Erythroblast (primary cell): ENCODE measurements at regions not wholly inside any gene's neighbourhood (a gene's known extent, or its start where the extent isn't known, plus 50 kb on each side); places are given as distances from the start of the nearest gene placed in this dataset.

ENCODE experiments used
- DNase-seq, 2 experiments: peaks; one replicate each; lab custom pipeline; 2025; lab: John Stamatoyannopoulos, UW
- GATA1 ChIP-seq: IDR thresholded peaks from 2 replicates; pipeline ENCODE4 v1.6.1; 2011; ENCODE audit warnings: low read depth, mild to moderate bottlenecking, control low read depth, low read length, moderate library complexity
- POLR2A ChIP-seq: IDR thresholded peaks from 2 replicates; pipeline ENCODE4 v1.6.1; 2011; ENCODE audit warnings: mild to moderate bottlenecking, low read length

GRCh38 chr3:25139267-25139666, 288.8 kb upstream of the RARB start:
- DNase-seq = no peak
- TF ChIP-seq POLR2A = no peak

DNA sequence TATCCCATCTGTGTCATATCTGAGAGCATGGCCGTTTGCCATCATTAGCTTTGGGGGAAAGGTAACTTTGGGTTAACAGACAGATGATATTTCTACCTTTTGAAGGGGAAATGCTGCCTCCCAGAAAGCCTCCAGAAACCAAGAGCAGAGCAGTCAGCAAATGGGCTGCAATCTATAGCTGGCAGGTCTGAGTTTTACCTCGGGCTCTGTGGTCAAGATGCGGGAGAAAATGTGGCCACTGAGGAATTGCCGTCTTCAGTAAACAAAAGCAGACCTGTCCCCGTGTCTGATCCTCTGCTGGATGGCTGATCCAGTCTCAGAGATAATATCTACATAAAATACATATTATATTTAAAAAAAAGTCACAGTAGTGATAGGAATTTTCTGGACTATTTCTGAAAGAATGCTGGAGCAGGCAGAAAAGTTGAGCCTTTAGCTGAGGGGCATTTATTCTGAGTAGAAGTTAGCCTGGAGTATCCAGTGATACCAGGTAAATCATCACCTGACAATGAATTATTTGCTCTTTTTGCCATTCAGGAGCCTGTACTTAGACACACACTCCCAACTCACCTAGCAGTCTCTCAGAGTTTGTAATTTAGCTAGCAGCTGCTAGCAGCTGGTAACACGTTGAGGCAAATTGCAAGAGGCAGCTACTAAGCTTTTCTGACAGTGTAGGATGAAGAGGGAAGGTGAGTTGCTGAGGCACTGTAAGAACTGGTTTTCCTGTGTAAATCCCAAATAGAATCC, 285.3 kb upstream of the RARB start:
- TF ChIP-seq POLR2A (no peak), GATA1 (no peak)
- DNase-seq = no peak

DNA sequence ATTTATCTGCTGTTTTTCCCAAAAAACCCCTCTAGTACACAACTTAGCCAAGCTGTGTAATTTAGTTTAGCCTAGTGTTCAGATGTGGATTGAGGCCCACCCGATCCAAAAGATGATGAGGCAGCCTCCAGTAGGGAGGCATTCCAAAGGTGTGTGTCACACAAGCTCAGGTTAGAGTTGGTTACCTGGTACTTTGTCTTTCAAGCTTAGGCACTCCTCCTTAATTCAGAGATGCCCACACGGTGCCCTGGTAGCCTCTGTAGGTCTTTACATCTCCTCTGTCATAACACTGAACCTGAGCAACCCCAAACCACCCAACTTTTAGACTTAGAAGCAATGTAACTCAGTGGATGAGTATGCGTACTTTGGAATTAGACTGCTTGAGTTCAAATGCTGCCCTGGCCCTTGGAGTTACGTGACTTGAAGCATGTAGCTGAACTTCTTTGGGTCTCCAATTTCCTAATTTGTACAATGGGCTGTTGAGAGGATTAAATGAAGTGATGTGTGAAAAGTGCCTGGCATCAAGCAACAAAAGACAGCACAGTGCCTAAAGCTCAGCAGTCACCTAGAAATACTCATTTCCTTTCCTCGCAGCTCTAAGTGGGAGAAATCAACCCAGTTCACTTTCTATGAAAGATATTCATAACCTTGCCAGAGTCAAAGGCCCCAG, 284.6 kb upstream of the RARB start:
- TF ChIP-seq GATA1 (no peak), POLR2A (no peak)
- no peak for DNase-seq

DNA sequence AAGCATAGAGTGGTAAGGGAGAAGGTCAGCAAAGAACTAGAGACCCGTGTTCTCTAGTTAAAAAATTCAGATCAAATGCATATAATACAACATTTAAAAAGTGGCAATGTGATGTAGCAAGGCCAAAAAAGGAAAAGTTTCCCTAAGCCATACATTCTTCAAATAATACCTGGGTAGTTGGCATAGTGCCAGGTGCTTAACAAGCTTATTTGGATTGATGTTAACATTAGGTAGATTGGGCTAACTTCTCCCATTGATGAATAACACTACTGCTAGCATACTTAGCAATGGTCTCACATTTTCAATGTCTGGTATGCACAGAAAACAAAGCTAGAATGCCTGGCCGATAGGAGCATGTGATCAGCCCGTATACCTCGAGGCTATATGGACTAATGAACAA, 283.6 kb upstream of the RARB start:
- DNase-seq = peak in 1 of 2 experiments; percentile 5
- no peak for TF ChIP-seq POLR2A
- no peak for TF ChIP-seq GATA1

GRCh38 chr3:25145176-25145575, 282.9 kb upstream of the RARB start:
- DNase-seq = no peak
- TF ChIP-seq GATA1 (no peak), POLR2A (no peak)

- no peak for DNase-seq
- no peak for TF ChIP-seq GATA1
- TF ChIP-seq POLR2A = no peak
Measured at GRCh38 chr3:25150199-25150598, 277.9 kb upstream of the RARB start.

DNA sequence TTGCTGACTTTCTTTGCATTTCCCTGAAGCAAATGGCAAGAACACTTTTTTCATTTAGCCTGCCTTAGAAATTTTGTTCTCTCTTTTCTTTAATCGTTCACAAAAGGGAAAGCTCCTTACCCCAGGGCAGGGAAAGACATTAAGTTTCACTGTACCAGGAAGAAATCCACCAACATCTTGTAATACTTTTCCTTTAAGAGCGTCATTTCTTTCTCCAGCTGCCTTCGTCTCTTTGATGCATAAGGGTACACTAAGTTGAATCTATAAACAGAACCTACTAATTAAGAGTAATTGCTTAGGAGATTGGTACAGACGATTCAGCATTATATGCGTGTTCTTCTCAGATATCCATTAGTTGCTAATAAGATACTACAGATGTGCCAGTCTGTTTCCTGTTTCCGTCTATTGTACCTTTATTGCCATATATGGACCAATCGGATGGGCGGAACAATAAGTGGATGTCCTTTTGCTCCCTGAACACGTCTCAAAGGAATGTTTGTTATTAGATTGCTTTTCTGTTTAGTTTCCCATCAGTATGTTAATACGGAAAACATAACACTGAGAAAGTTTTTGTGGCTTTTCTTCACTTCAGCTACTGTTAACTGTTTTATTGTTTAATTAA, 276.7 kb upstream of the RARB start:
- no peak for DNase-seq
- no peak for TF ChIP-seq POLR2A
- no peak for TF ChIP-seq GATA1

DNA sequence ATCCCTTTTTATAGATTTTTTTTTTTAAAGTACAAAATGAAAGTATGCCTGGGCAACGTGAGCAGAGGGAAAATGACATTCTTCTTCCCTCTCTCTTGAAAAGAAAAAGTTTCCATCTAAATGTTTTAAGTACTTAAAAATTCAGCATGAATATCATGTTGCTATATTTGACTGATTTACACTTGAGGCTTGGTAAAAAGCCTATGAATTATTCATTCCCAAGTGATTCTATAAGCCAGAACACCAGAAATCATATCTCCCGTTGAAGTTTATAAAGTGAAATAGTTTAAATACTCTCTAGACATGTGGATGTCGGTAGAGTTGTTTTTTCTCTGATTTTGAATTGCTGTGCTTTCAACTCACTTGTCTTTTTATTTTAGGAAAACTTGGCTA, 276.2 kb upstream of the RARB start:
- no peak for DNase-seq
- TF ChIP-seq GATA1 (no peak), POLR2A (no peak)

DNA sequence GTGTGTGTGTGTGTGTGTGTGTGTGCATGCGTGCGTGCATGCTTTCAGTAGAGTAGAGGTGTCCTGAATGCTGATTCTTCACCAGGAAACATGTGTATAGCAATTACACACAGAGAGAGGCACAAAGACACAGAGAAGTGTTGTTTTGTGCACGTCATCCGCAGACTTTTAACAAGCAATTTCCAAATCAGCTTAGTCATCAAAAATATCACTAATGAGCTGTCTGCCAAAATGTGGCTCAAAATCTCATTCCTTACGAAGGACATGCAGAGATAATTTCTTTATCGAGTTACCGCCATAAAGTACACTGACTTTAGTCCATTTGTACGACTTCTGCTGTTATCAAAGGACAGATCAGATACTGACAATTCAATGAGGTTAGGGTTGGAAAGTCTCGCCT, 274.9 kb upstream of the RARB start:
- DNase-seq = no peak
- TF ChIP-seq POLR2A = no peak
- TF ChIP-seq GATA1 = no peak

GRCh38 chr3:25153561-25153960, 274.5 kb upstream of the RARB start:
- no peak for DNase-seq

GRCh38 chr3:25155652-25156471, 272.2 kb upstream of the RARB start:
- DNase-seq = no peak
- TF ChIP-seq POLR2A (no peak), GATA1 (no peak)

More at GRCh38 chr3:25153561-25153960, 274.5 kb upstream of the RARB start:
- no peak for TF ChIP-seq POLR2A
- no peak for TF ChIP-seq GATA1

DNA sequence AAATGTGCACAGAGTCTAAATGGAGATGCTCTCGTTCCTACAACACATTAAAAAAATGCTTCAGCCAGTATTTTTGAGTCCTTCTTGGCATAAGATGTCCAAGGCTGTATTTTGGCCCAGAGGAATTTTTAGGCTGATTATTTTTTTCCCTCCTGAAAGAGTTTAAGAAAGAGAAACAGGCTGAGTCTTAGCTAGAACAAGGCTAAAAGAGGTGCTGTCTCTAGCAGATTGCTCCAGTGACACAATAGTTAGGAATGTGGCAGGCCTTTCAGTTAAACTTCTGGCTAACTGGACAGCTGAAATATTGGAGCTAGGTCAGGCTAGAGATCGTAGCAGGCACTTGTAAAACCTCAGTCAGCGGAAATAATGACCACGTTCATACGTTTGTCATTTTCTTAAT, 271.4 kb upstream of the RARB start:
- no peak for DNase-seq
- TF ChIP-seq GATA1 (no peak), POLR2A (no peak)

GRCh38 chr3:25165306-25165705, 262.8 kb upstream of the RARB start:
- TF ChIP-seq GATA1 (no peak), POLR2A (no peak)
- DNase-seq = no peak
